GF-D8 (cell line): ENCODE measurements at regions not wholly inside any gene's neighbourhood (a gene's known extent, or its start where the extent isn't known, plus 50 kb on each side); places are given as distances from the start of the nearest gene placed in this dataset.
"Not testable (repeated sequence)": the region's sequence is repeated elsewhere in the genome, so short reads cannot be mapped to it uniquely, and the experiment has no call there.

Experiments used
- DNase-seq: peaks from one replicate; lab custom pipeline; 2025; lab: John Stamatoyannopoulos, UW

GRCh38 chr18:6571239-6571602, 156.5 kb upstream of the L3MBTL4 start:
- no peak for DNase-seq

- DNase-seq, result not testable (repeated sequence)
Measured at GRCh38 chr18:6572192-6572591, 157.3 kb upstream of the ARHGAP28 start.

GRCh38 chr18:6574631-6575030, 154.9 kb upstream of the ARHGAP28 start:
- no peak for DNase-seq

GRCh38 chr18:6575908-6576307, 153.6 kb upstream of the ARHGAP28 start:
- DNase-seq, result no peak

GRCh38 chr18:6576718-6577375, 152.7 kb upstream of the ARHGAP28 start:
- no peak for DNase-seq

- DNase-seq, result no peak
Measured at GRCh38 chr18:6578686-6579085, 150.8 kb upstream of the ARHGAP28 start.

- no peak for DNase-seq
Measured at GRCh38 chr18:6579486-6579885, 150.0 kb upstream of the ARHGAP28 start.

GRCh38 chr18:6580401-6580800, 149.1 kb upstream of the ARHGAP28 start:
- DNase-seq, result no peak

GRCh38 chr18:6589923-6590322, 139.6 kb upstream of the ARHGAP28 start:
- no peak for DNase-seq

- DNase-seq, result no peak
Measured at GRCh38 chr18:6590326-6590725, 139.2 kb upstream of the ARHGAP28 start.

- no peak for DNase-seq
Measured at GRCh38 chr18:6591491-6591890, 138.0 kb upstream of the ARHGAP28 start.

- DNase-seq, result no peak
Measured at GRCh38 chr18:6592522-6592921, 137.0 kb upstream of the ARHGAP28 start.

- DNase-seq, result no peak
Measured at GRCh38 chr18:6593142-6593885, 136.2 kb upstream of the ARHGAP28 start.

GRCh38 chr18:6595666-6596065, 133.8 kb upstream of the ARHGAP28 start:
- no peak for DNase-seq

- no peak for DNase-seq
Measured at GRCh38 chr18:6598657-6599056, 130.9 kb upstream of the ARHGAP28 start.

GRCh38 chr18:6600667-6601167, 128.8 kb upstream of the ARHGAP28 start:
- DNase-seq, result no peak

GRCh38 chr18:6601241-6601640, 128.3 kb upstream of the ARHGAP28 start:
- DNase-seq, result no peak

- DNase-seq, result no peak
Measured at GRCh38 chr18:6602365-6602764, 127.2 kb upstream of the ARHGAP28 start.

GRCh38 chr18:6604573-6604941, 125.0 kb upstream of the ARHGAP28 start:
- no peak for DNase-seq

GRCh38 chr18:6605115-6605869, 124.2 kb upstream of the ARHGAP28 start:
- DNase-seq, result no peak

- no peak for DNase-seq
Measured at GRCh38 chr18:6606411-6607085, 123.0 kb upstream of the ARHGAP28 start.

GRCh38 chr18:6607343-6607742, 122.2 kb upstream of the ARHGAP28 start:
- DNase-seq, result no peak
